Parathyroid adenoma (tissue), 2 donors: ENCODE measurements at regions not wholly inside any gene's neighbourhood (a gene's known extent, or its start where the extent isn't known, plus 50 kb on each side); places are given as distances from the start of the nearest gene placed in this dataset.
"Not testable (repeated sequence)": the region's sequence is repeated elsewhere in the genome, so short reads cannot be mapped to it uniquely, and the experiment has no call there.

Experiments used
- H2AFZ ChIP-seq: fragments of 300-600 bp; sonication (generic); one replicate; pipeline ENCODE4 v1.7.0; 2017; ENCODE audit warnings: antibody characterized with exemption, mild to moderate bottlenecking
- H3K27ac ChIP-seq: fragments of 300-600 bp; sonication (generic); one replicate; pipeline ENCODE4 v1.7.0; 2017
- H3K27me3 ChIP-seq: fragments of 300-600 bp; sonication (generic); one replicate; pipeline ENCODE4 v1.7.0; 2017; ENCODE audit warnings: low read length; ENCODE audit not compliant: control insufficient read depth, insufficient read depth
- H3K36me3 ChIP-seq: fragments of 300-600 bp; sonication (generic); one replicate; pipeline ENCODE4 v1.7.0; 2017; ENCODE audit warnings: low read length; ENCODE audit not compliant: control insufficient read depth, insufficient read depth
- H3K4me1 ChIP-seq: fragments of 300-600 bp; sonication (generic); one replicate; pipeline ENCODE4 v1.7.0; 2017; ENCODE audit warnings: control low read depth
- H3K4me2 ChIP-seq: fragments of 300-600 bp; sonication (generic); one replicate; pipeline ENCODE4 v1.7.0; 2017; ENCODE audit warnings: low read length
- H3K4me3 ChIP-seq: fragments of 300-600 bp; sonication (generic); one replicate; pipeline ENCODE4 v1.7.0; 2017; ENCODE audit warnings: low read depth, low read length
- H3K79me2 ChIP-seq: fragments of 300-600 bp; sonication (generic); one replicate; pipeline ENCODE4 v1.7.0; 2017; ENCODE audit warnings: control low read depth
- H3K9ac ChIP-seq: fragments of 300-600 bp; sonication (generic); one replicate; pipeline ENCODE4 v1.7.0; 2017; ENCODE audit warnings: mild to moderate bottlenecking
- H3K9me3 ChIP-seq: fragments of 300-600 bp; sonication (generic); one replicate; pipeline ENCODE4 v1.7.0; 2017; ENCODE audit warnings: low read length; ENCODE audit not compliant: control insufficient read depth
- CTCF ChIP-seq: fragments of 300-600 bp; sonication (generic); IDR thresholded peaks from one replicate; pipeline ENCODE4 v1.7.0; 2017; ENCODE audit warnings: antibody characterized with exemption, mild to moderate bottlenecking
- donor health status: primary hyperparathyroidism.

- H3K79me2 ChIP-seq, result no peaks in the 10 kb centered on the region
- H3K27ac ChIP-seq, result no peak overlapping the region
- H3K36me3 ChIP-seq, result no peaks in the 10 kb centered on the region
- no peaks in the 10 kb centered on the region for H3K9me3 ChIP-seq
- H3K27me3 ChIP-seq, result no peaks in the 10 kb centered on the region
- no peak for TF ChIP-seq CTCF
- no peak overlapping the region for H3K4me3 ChIP-seq
- H3K4me1 ChIP-seq, result no peaks in the 10 kb centered on the region
- H3K9ac ChIP-seq, result no peak overlapping the region
- no peak overlapping the region for H3K4me2 ChIP-seq
- no peak overlapping the region for H2AFZ ChIP-seq
Measured at GRCh38 chr6:126667728-126668127, 327.8 kb downstream of the CENPW start.

GRCh38 chr6:126672649-126673048 is 332.7 kb downstream of the CENPW start:
- no peak for TF ChIP-seq CTCF
- Histone ChIP-seq H3K36me3 (no peaks in the 10 kb centered on the region), H3K27me3 (no peaks in the 10 kb centered on the region), H3K9ac (no peak overlapping the region), H3K79me2 (no peaks in the 10 kb centered on the region), H3K4me3 (no peak overlapping the region), H3K9me3 (no peaks in the 10 kb centered on the region), H3K4me2 (no peak overlapping the region), H3K4me1 (no peaks in the 10 kb centered on the region), H2AFZ (no peak overlapping the region), H3K27ac (no peak overlapping the region)

DNA sequence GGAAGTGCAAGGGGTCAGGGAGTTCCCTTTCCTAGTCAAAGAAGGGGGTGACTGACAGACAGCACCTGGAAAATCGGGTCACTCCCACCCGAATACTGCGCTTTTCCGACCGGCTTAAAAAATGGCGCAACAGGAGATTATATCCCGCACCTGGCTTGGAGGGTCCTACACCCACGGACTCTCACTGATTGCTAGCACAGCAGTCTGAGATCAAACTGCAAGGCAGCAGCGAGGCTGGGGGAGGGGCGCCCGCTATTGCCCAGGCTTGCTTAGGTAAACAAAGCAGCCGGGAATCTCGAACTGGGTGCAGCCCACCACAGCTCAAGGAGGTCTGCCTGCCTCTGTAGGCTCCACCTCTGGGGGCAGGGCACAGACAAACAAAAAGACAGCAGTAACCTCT is 333.8 kb downstream of the CENPW start:
- not testable (repeated sequence) for H3K27ac ChIP-seq, H3K36me3 ChIP-seq, H3K9ac ChIP-seq, H3K4me2 ChIP-seq, H3K79me2 ChIP-seq, H3K27me3 ChIP-seq, H3K4me3 ChIP-seq, H3K4me1 ChIP-seq, H3K9me3 ChIP-seq, H2AFZ ChIP-seq

- no peaks in the 10 kb centered on the region for H3K9me3 ChIP-seq
- no peak overlapping the region for H3K4me2 ChIP-seq
- TF ChIP-seq CTCF, result no peak
- H3K9ac ChIP-seq, result no peak overlapping the region
- H3K79me2 ChIP-seq, result no peaks in the 10 kb centered on the region
- H2AFZ ChIP-seq, result no peak overlapping the region
- H3K4me1 ChIP-seq, result no peaks in the 10 kb centered on the region
- H3K27me3 ChIP-seq, result no peaks in the 10 kb centered on the region
- no peak overlapping the region for H3K27ac ChIP-seq
- no peaks in the 10 kb centered on the region for H3K36me3 ChIP-seq
- H3K4me3 ChIP-seq, result no peak overlapping the region
Measured at GRCh38 chr6:126682440-126682839, 342.5 kb downstream of the CENPW start.

GRCh38 chr6:126685182-126685581 is 345.3 kb downstream of the CENPW start:
- Histone ChIP-seq H3K79me2 (no peaks in the 10 kb centered on the region), H3K9me3 (no peaks in the 10 kb centered on the region), H2AFZ (no peak overlapping the region), H3K36me3 (no peaks in the 10 kb centered on the region), H3K9ac (no peak overlapping the region), H3K27ac (no peak overlapping the region), H3K4me3 (no peak overlapping the region), H3K4me1 (no peaks in the 10 kb centered on the region), H3K27me3 (no peaks in the 10 kb centered on the region), H3K4me2 (no peak overlapping the region)
- TF ChIP-seq CTCF, result no peak
